EL (cell line): ENCODE measurements at regions not wholly inside any gene's neighbourhood (a gene's known extent, or its start where the extent isn't known, plus 50 kb on each side); places are given as distances from the start of the nearest gene placed in this dataset.
A peak's percentile ranks its signal among the peaks of the same experiment; 100 is the strongest.

Experiments
- DNase-seq: peaks from one replicate; pipeline ENCODE4 v3.0.0-alpha.2; 2016

GRCh38 chr11:110912437-110912836 lies 200.2 kb upstream of the ARHGAP20 start:
- no peak for DNase-seq

DNA sequence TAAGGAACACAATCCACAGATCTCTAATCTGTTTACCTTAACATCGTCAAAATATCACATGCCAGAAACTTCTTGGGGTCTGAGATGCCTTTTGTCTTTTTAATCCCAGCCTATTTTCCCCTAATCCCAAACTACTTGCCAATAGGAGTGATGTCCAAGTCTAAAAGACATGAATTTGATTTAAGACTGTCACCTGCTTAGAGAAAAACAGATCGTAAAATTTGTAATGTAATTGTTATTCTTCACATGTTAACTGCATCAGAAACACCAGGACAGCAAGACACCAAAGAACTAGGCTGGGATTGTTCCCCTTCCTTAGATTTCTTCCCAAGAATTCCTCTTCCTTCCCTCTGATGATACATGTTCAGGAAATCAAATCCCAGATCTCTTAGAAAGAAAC lies 198.1 kb upstream of the ARHGAP20 start:
- no peak for DNase-seq

DNA sequence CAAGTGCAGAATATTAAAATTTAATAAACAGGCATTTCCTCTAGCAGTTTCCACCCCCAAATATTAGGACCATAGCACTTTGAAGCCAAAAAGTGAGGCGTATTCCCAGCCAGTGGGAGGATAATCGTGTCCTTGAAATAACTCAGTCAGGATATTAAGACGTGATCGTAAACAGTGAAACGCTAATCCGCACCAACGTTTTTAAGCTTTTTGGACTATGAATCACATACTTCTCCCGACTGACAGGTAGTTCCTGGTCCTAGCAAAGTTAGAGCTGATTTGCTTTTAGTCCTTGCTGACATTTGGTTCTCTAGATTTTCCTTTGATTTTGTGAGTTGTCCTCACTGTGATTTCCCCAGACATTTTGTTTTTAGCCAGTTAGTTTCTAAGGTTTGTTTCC lies 197.1 kb upstream of the ARHGAP20 start:
- DNase-seq, result no peak

DNA sequence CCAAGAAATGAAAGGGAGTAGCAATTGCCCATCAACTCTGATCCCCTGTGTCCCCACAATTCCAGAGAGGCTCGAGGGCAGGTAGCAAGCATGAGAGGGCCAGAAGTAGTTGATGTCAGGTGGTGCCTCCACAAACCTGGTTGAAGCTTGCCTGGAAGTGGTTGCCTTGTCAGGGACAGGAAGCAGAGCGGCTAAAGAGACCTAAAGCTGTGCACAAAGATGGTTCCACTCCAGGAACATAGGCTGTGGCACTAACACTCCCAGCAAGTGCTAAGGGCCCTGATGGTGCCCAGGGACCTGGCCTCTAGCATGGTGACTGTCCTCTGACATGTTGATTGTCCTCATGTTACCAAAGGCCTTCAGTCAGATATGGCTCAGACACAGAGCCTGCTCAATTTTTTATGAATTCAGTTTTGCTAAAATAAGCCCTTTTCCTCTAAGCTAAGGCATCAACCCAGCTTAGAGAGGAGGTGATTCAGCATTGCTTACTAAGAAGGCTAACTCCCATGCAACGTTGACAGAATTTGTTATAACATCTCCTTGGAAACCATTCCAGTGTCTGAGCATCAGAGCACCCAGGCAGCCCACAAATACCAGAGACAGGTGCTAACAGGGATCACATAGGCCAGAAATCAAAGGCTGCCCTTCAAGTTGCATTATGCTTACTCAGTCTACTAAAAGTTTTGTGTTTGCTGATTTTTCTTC lies 196.3 kb upstream of the ARHGAP20 start:
- peak; percentile 11 for DNase-seq

DNA sequence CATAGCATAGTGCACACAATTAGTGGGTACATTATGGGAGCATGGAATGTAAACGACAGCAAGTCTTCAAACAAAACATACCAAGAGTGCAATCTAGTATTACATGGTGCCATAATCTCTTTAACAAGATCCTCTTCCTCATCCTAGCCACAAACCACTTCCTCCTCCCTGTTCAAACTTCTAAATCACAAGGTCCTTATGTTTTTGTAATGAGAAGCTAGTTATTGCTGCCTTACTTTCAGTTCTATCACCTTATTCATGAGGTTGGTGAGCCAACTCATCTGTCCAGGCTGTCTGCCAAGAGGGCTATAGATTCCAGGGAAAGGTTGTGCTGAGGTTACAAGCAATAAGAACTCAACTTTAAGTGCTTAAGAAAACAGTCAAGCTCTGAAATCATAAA lies 195.4 kb upstream of the ARHGAP20 start:
- peak; percentile 72 for DNase-seq

DNA sequence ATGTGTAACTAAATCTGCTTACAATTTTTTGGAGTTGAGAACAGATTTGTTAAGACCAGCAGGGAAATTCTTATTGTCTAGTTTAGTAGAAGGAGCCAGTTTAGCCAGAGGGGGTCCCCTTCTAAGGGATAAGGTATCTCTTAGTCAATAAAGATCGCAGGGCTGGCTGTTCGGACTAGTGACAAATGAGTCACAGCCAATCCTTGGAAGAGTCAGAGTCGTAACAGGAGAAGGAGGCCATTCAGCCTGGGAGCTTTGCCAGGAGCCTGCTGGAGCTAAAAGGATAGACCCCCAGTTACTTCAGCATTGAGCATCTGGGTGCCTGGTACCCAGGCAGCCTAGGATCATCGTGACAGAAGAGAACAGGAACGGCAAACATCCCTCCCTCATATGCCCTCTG lies 191.6 kb upstream of the ARHGAP20 start:
- DNase-seq, result peak; percentile 4

- DNase-seq, result no peak
These were observed 191.1 kb upstream of the ARHGAP20 start for GRCh38 chr11:110903378-110903777.

DNA sequence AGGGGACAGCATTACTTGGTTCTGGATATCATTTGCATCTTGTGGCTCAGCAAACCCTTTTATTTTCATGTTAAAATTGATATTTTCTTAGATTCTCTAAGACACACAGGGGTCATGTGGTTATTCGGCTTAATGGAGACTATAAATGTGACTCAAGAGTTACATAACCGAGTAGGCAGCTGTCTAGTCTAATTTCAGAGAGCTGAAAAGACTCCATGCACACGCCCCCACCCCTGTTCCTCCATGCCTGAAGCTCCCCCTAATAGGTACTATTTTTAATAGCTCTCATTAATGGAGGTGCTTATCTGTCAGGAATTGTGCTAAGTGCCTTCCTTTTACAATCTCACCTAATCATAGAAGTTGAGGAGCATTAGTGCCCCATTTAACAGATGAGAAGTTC lies 189.2 kb upstream of the ARHGAP20 start:
- no peak for DNase-seq

DNA sequence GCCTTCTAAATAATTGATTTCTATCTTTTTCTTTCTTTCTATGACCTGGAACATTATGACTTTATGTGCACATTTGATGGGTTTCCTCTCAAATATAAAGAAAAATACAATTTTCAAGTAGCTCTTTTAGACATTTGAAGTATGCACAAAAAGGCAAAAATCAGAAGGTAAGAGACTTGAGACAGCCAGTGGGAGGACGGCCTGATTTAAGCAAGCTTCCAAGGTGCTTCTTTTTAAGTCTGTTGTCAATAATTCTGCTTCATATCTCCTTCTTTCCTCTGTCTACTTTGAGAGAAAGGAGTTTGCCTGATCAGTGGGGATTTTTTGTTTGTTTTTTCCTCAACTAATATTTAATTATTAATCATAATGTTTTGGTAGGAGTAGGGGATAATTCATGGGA lies 188.2 kb upstream of the ARHGAP20 start:
- no peak for DNase-seq

- peak; percentile 33 for DNase-seq
These were observed 184.8 kb upstream of the ARHGAP20 start for GRCh38 chr11:110897035-110897434.

DNA sequence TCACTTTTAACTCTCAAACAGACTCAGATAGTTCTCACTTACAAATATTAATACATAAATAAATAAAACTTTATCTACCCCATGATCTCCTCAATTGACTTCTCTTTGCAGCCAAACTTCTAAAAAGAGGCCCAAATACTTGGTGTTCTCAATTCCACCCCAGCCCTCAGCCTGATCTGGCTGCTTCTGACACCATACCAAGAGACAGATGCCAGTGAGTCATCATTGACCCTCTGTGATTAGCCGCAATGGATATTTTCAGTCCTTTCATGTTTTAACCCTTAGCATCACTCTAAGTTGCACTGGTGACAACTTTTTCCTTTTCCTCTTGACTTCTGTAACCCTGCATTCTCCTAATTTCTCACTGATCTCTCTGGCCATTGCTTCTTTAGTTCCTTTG lies 184.1 kb upstream of the ARHGAP20 start:
- DNase-seq, result peak; percentile 63

DNA sequence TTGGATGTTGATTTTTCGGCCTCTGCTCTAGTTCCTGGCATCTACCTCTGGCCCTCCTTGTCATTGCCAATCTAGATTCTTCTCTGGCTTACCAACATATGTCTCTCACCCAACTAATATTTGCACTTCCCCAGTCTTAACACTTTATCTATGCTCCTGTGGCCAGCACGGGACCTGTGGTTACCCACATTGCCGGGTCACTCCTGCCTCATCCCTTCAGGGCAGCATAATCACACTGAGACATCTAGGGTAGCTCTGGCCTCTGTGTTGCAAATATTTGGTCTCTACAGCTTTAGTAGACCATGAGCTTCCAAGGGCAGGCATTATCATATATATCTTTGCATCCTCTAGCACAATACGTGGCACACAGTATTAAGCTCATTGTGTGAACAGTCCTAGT lies 182.0 kb upstream of the ARHGAP20 start:
- DNase-seq, result peak; percentile 8

DNA sequence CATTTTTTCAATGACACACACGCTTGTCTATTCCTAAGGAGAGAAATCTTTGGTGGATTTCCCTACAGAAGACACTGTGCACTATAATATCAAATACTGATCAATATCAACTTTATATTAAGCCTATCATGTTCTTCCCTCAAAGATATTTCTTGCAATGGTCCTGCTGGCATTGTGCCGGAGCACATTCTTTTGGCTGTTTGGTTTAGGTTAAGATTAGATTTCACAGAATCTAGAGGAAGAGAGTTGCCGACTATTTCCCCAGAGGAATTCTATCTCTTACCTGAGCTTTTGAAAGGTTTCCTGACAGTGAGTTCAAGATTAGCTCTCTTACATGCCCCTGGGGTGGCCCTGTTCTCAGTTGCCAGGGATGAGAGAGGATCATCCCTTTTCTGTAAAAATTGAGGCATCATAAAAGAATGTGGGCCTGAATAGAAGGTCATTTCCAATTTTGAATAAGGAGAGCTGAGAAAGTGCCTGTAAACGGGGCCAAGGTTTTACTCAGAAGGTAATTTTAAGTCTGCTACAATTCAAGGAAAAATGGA lies 180.6 kb upstream of the ARHGAP20 start:
- no peak for DNase-seq

- peak; percentile 2 for DNase-seq
These were observed 179.2 kb upstream of the ARHGAP20 start for GRCh38 chr11:110891411-110891810.

- DNase-seq, result no peak
These were observed 178.8 kb upstream of the ARHGAP20 start for GRCh38 chr11:110890995-110891394.

GRCh38 chr11:110886288-110886970 lies 174.2 kb upstream of the ARHGAP20 start:
- DNase-seq, result no peak

DNA sequence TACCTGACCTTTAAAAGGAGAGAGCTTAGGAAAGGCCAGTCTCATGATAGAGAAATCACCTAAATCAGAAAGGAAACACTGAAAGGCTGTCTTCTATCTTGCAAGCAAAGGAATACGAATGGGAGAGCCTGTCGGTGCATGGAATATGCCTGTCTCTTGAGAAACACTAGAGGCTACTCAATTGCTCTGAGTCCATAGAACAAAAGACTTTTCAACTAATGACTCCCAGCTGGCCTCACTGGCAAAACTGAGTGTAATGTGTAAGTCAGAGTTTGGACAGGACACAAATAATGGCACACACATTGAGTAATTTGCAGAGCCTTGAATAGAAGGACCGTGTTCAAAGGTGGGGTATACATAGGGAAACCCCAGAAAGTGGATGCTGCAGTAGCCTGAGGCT lies 171.0 kb upstream of the ARHGAP20 start:
- no peak for DNase-seq

GRCh38 chr11:110878513-110878912 lies 166.3 kb upstream of the ARHGAP20 start:
- no peak for DNase-seq

DNA sequence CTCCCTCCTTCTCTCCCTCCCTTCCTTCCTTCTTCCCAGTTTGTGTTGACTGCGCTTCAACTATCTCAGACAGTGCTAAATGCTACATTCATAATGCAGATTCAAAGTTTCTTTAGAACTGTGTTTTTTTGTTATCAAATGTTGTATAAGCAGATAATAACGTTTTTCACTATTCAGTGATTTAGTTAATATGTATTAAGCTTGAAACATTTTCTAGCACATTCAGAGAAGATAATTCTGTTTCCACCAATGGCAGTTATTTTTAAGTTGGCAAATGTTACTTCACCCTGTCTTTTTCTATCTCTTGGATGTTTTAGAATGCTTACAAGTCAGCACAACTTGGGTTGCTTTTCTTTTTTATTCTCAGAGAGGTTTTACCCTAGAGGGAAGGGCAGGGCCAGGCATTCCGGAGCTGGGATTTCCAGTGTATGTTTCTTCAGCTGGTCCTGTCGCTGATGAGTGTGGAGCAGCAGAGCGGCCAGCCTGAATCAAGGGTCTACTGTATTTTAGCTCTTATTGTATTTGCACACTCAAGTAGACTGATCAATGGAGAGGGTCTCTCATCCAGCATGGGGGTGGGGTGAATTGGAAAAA lies 162.3 kb upstream of the ARHGAP20 start:
- DNase-seq, result no peak

DNA sequence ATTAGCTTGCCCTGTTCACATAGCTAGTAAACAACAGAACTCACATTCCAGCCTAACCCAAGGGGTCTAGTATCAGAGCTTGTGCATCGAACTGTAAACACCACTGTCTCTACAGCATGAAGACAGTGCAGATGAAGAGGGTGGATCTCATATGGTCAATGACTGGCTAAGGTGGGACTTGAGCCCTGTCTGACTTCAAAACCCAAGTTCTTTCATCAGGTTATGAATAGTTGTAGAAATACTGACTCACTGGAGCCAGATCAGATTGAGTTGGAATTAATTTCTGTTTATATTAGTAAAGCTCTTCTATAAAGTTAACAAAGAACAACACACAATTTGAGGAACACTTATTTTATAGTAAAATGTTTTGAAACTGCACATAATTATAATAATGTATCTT lies 161.7 kb upstream of the ARHGAP20 start:
- no peak for DNase-seq

- DNase-seq, result no peak
These were observed 158.7 kb upstream of the ARHGAP20 start for GRCh38 chr11:110870816-110871522.

- no peak for DNase-seq
These were observed 155.7 kb upstream of the ARHGAP20 start for GRCh38 chr11:110867951-110868350.

GRCh38 chr11:110866081-110866480 lies 153.8 kb upstream of the ARHGAP20 start:
- no peak for DNase-seq
